ELF-1 (cell line): ENCODE measurements at regions not wholly inside any gene's neighbourhood (a gene's known extent, or its start where the extent isn't known, plus 50 kb on each side); places are given as distances from the start of the nearest gene placed in this dataset.
A peak's percentile ranks its signal among the peaks of the same experiment; 100 is the strongest.

Experiments
- DNase-seq: peaks from one replicate; pipeline ENCODE4 v3.0.0-alpha.2; 2016; ENCODE audit warnings: low read depth, low spot score

GRCh38 chr3:181081930-181082329 is 92.4 kb upstream of the DNAJC19 start:
- DNase-seq, result no peak

DNA sequence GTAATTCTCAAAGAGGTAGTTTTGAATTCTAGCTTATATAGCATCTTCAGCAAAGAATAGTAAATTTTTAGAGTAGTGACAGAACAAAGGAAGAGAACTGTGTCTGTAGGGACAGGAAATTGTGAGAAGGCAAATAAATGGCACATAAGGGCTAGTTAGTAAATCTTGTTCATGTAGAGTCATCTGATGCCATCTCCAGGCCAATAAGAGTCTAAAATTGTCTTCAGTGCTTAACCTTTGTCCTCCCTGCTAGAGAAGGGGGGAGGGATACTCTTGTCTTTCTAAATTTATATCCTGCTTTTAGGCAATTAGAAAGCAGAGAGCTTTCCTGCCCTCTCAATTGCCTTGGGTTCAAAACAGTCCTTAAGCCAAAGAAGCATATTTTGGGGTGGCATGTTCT is 87.0 kb upstream of the DNAJC19 start:
- no peak for DNase-seq

- peak; percentile 87 for DNase-seq
These were observed 85.6 kb upstream of the DNAJC19 start for GRCh38 chr3:181075098-181075497.

DNA sequence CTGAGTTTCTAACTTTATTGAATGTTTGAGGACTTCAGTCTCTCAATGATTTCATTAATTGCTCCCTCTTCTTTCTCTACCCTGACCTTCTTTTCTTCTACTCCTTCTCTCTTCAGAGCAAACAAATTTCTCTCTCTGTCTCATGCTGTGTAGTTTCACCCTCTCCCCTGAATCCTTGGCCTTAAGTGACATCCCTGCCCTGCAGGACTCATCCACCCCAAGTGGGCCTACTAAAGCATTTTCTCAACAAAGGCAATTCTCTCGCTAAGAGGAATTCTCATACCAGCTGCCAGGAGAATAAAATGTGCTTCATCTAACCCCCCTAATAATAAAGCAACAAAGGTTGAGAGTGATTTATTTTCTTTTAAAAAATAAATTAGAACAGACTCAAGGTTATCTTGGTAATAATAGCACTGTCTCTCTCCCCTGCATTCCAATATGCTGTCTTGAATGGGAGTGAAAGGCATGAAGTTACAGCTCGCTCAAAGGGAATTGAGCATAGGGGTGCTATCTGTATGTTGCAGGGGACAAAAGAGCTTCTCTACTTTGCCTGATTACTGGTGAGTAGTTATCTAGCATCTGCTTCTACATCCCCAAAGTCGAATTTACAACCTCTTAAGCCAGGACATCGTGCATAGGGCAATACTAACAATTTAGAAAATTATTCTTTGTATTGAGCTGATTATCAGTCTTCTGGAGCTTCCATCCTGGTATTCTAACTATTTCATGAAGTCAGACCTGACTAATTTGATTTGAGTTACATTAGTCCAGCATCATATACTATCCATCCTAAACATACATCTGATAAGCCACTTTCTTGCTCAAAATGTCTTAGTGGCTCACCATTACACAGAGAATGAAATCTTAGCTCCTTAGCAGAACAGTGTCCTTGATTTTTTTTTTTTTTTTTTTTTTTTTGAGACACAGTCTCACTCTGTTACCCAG is 76.9 kb upstream of the DNAJC19 start:
- DNase-seq, result no peak

DNA sequence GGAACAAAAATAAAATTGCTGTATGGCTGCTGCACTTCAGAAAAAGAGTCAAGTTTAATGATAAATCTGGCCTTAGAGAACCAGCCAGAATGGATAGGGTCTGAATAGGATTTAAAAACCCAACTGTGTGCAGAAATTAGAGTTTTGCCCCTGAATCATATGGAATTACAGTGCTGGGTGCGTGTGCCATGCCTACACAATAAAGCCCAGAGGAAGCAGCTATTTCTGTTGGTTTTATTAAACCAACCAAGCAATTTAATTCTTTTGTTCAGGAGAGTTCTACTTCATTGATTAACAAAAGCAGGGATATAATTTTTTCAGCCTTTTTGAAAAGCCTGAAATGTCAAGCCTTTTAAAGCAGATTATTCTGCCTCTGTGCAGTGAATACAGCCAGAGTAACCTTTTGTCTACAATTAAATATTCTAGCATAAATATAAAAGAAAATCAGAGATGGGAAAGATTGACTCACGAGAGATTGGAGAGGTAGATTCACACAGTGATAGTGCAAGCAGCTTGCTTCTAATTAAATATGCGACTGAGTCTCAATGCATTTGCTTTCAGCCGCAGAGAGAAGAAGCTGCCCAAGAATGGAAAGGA is 66.7 kb upstream of the DNAJC19 start:
- no peak for DNase-seq

- DNase-seq, result no peak
These were observed 65.0 kb upstream of the DNAJC19 start for GRCh38 chr3:181054538-181054937.

DNA sequence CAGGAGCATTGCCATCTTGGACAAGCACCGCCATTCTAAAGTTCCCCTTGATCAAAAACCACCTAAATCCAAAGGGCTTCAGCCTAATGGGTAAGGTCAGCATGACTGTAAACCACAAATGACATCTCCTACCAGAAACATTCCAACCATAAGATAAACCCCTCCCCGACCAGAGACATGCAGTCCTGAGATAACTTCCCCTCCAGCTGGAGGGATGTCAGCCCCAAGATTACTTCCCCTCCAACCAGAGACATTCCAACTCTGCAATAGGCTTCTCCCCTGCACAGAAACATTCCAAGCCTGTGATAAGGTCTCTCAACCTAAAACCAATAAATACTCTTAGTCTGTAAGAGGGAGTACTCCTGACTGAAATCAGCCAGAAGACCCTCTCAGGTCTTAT is 62.7 kb upstream of the DNAJC19 start:
- DNase-seq, result peak; percentile 68

DNA sequence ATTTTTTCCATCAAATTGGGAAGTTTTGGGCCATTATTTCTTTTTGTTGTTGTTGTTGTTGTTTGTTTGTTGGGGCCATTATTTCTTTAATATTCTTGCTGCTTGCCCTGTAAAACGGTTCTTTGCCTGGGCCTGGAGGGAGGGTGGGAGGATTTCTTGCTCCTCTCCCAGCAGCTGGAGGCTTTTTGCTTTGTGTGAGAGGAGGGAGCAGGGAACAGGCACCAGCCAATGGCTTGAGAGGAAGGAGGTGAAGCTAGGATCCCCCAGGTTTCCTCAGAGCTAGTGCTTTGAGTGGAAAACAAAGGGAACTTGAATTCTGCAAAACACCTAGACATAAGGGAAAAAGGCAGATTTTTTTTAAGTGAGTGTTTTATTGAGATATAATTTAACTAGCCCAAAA is 61.2 kb upstream of the DNAJC19 start:
- no peak for DNase-seq

GRCh38 chr3:181040030-181040429 is 50.5 kb upstream of the DNAJC19 start:
- no peak for DNase-seq
